GM13977 (cell line): ENCODE measurements at regions not wholly inside any gene's neighbourhood (a gene's known extent, or its start where the extent isn't known, plus 50 kb on each side); places are given as distances from the start of the nearest gene placed in this dataset.

Experiments
- DNase-seq: peaks from one replicate; pipeline ENCODE4 v3.0.0; 2012; ENCODE audit warnings: low spot score
- CTCF ChIP-seq: IDR thresholded peaks from 2 replicates; pipeline ENCODE4 v1.5.1; 2012; ENCODE audit warnings: mild to moderate bottlenecking, control low read depth; ENCODE audit not compliant: insufficient read depth; ENCODE audit errors: extremely low read depth, missing control alignments
- in situ Hi-C: fragments of 300-500 bp; cut with MboI; formaldehyde crosslinking; loops from one replicate; pipeline ENCODE4 v1.12.0; 2022; ENCODE audit warnings: low sequenced_read_pairs, low pct_unique_long_range_greater_than_20kb, mixed read lengths, inconsistent platforms; ENCODE audit not compliant: unreplicated experiment

GRCh38 chr2:198236338-198236737 is 431.9 kb downstream of the PLCL1 start:
- no peak for DNase-seq
- in situ Hi-C loops = no loop called here
- no peak for TF ChIP-seq CTCF

GRCh38 chr2:198232281-198232680 is 427.9 kb downstream of the PLCL1 start:
- in situ Hi-C loops = no loop called here
- DNase-seq = no peak
- TF ChIP-seq CTCF = no peak

DNA sequence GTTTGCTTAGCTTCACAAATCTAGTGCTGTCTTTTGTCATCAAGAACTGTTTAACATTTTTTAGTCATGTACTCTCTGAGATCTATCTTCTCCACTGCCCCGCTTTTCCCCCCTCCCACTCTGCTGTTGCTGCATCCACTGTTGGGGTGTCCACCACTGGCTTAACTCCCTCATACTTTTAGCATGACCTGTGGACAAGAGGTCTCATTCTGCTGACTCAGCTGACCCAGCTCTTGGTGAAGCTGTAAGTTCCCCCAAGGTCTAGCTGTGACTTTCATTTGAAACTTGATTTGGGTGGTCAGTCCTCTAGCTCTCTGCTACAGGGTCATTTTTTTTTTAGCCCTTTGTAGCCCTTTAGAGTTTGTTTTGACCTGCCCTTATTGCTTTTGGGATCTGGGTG is 427.2 kb downstream of the PLCL1 start:
- in situ Hi-C loops = no loop called here
- no peak for TF ChIP-seq CTCF
- DNase-seq = no peak

DNA sequence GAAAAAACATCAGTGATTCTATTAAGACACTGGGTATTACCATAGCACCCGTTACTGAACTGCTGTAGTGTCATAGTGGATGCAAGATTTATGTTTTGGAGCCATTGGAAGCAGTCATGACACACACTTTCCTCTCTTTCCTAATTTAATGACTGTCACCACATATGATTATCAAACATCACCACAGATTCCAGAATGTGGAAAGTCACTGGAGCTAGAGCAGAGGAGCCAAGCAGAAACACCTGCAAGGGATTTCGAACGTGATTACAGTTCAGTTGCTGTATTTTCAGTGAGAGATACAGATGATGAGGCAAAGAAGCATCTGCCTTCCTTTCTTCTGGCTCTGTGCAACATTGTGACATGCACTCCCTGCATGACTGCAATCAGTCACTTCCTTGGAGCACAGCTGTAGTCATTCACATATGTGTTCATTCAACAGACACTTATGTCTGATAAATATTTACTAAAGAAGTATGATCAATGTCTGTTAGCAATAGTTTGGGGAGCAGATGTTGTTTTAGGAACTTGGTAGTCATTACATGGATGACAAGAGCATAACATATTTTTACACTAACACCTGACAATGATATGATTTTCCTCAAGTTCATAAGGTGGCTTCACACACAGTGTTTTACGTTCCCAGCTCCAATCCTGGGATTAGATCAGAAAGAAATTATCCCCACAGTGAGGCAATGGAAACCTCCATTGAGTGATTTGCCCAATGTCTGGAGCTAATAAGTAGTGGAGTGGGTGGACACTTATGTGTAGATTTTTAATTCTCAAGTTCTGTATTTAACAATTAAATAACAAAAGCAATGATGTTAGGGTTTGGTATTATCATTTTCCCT is 416.6 kb downstream of the PLCL1 start:
- DNase-seq = no peak
- no peak for TF ChIP-seq CTCF
- in situ Hi-C loops = no loop called here

- in situ Hi-C loops = no loop called here
- TF ChIP-seq CTCF = no peak
- no peak for DNase-seq
Observed at GRCh38 chr2:198219292-198219691, 414.9 kb downstream of the PLCL1 start.

DNA sequence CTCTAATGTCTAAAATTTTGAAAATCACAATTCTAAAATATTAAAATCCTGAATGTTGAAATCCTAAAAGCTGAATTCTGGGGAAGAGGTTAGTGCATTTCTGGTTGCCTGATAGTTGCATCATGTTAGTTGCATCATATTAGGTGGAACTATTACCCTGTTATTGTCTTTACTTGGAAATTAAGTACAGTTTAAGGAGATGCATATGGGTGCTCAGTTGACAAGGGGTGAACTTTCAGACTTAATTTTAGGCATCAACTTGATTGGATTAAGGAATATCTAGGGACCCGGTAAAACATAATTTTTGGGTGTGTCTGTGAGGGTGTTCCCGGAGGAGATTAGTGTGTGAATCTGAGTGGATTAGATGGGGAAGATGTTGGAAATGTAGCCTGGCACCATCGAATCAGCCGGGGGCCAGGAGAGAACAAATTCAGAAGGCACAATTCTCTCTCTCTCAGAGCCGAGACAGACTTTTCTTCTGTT is 409.8 kb downstream of the PLCL1 start:
- DNase-seq = no peak
- no peak for TF ChIP-seq CTCF
- in situ Hi-C loops = no loop called here
